Upper lobe of left lung (tissue), 6 donors: ENCODE measurements at regions not wholly inside any gene's neighbourhood (a gene's known extent, or its start where the extent isn't known, plus 50 kb on each side); places are given as distances from the start of the nearest gene placed in this dataset.
"Not testable (repeated sequence)": the region's sequence is repeated elsewhere in the genome, so short reads cannot be mapped to it uniquely, and the experiment has no call there.

Experiments
- ATAC-seq, 2 donors: fragments of 200-7000 bp; cut with Tn5 transposase; one replicate each; pipeline ENCODE4 v1.9.1; 2022; ENCODE audit warnings: mild to moderate bottlenecking in 2 of 2, moderate library complexity in 2 of 2; ENCODE audit not compliant: low FRiP score in 2 of 2
- DNase-seq, 2 donors: peaks; one replicate each; pipeline ENCODE4 v3.0.0-alpha.2; 2019 to 2020
- H3K27ac ChIP-seq, 4 donors: fragments of 200-600 bp; sonication (generic); one replicate each; pipeline ENCODE4 v1.5.1; 2016 to 2019
- H3K27me3 ChIP-seq, 4 donors: fragments of 200-600 bp; sonication (generic); one replicate each; pipeline ENCODE4 v1.5.1; 2017 to 2019
- H3K36me3 ChIP-seq, 4 donors: fragments of 200-600 bp; sonication (generic); one replicate each; pipeline ENCODE4 v1.5.1; 2016 to 2019
- H3K4me1 ChIP-seq, 4 donors: fragments of 200-600 bp; sonication (generic); one replicate each; pipeline ENCODE4 v1.5.1; 2018 to 2019
- H3K4me3 ChIP-seq, 4 donors: fragments of 200-600 bp; sonication (generic); one replicate each; pipeline ENCODE4 v1.5.1; 2017 to 2019; ENCODE audit warnings: mild to moderate bottlenecking in 2 of 4, moderate library complexity in 1 of 4
- H3K9me3 ChIP-seq, 4 donors: fragments of 200-600 bp; sonication (generic); one replicate each; pipeline ENCODE4 v1.5.1; 2018 to 2019
- CTCF ChIP-seq, 6 experiments: fragments of 450-650 bp in 4 of 6; fragments of 200-600 bp in 2 of 6; sonication (generic) in 2 of 6; IDR thresholded peaks; one replicate each; pipeline ENCODE4 v1.5.1; 2016 to 2019; ENCODE audit warnings: antibody characterized with exemption in 6 of 6
- EP300 ChIP-seq, 4 donors: sonication (generic); formaldehyde crosslinking; IDR thresholded peaks; one replicate each; pipeline ENCODE4 v1.5.1; 2017; ENCODE audit warnings: antibody characterized with exemption in 4 of 4, control low read depth in 2 of 4
- POLR2A ChIP-seq, 4 donors: fragments of 450-650 bp; IDR thresholded peaks; one replicate each; pipeline ENCODE4 v1.5.1; 2016 to 2017; ENCODE audit warnings: antibody characterized with exemption in 4 of 4, mild to moderate bottlenecking in 2 of 4
- POLR2AphosphoS5 ChIP-seq, 2 donors: sonication (generic); formaldehyde crosslinking; IDR thresholded peaks; one replicate each; pipeline ENCODE4 v1.5.1; 2017; ENCODE audit warnings: antibody characterized with exemption in 2 of 2
- WGBS, 2 donors: methylation state at CpG; one replicate each; pipeline ENCODE4 v1.1.5; 2017 to 2018; 5-methylcytosine and 5-hydroxymethylcytosine counted together
- donor health status: DM: no; HTN: no; CAD: no; lungs with moderate emphysema.
- donor health status: DM: no; HTN: yes; CAD: no; lungs with severe emphysema.

DNA sequence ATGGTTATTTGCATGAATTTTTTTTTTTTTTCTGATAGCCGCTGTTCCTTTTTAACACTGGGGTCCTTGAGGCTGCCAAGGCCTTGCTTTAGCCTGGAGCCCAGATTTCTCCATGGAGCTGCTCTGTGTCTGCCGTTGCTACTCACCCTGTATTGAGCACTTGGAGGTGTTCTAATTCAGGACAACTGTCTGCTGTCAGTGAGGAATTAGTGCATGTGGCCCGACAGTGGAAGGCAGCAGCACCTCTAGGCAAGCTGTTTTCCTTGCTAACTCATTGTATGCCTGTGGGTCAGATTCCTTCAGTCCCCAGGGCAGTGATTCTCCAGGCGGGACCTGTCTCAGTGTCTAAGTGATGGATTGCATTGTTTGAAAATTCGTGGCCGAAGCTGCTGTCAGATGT, 147.7 kb upstream of the DPP10 start:
- H3K4me3 ChIP-seq, result no peak overlapping the region
- 37 to 45% methylated on average over 6 of the region's 6 CpGs for WGBS, 2 donors
- ATAC-seq (no peak), DNase-seq (no peak)
- H3K4me1 ChIP-seq, result no peaks in the 10 kb centered on the region
- H3K9me3 ChIP-seq, result no peaks in the 10 kb centered on the region
- no peak overlapping the region for H3K27ac ChIP-seq
- H3K27me3 ChIP-seq, result no peaks in the 10 kb centered on the region
- no peaks in the 10 kb centered on the region for H3K36me3 ChIP-seq
- TF ChIP-seq POLR2AphosphoS5 (IDR thresholded peaks at IDR 0.05), result no peak
- TF ChIP-seq CTCF (IDR thresholded peaks at IDR 0.05), result no peak
- TF ChIP-seq EP300 (IDR thresholded peaks at IDR 0.05), result no peak
- TF ChIP-seq POLR2A (IDR thresholded peaks at IDR 0.05), result no peak

DNA sequence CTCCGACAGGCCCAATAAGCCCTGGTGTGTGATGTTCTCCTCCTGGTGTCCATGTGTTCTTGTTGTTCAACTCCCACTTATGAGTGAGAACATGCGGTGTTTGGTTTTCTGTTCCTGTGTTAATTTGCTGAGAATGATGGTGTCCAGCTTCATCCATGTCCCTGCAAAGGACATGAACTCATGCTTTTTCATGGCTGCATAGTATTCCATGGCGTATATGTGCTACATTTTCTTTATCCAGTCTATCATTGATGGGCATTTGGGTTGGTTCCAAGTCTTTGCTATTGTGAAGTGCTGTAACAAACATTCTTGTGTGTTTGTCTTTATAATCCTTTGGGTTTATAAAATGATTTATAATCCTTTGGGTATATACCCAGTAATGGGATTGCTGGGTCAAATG, 142.1 kb upstream of the DPP10 start:
- 88 to 98% methylated on average over 3 of the region's 3 CpGs for WGBS, 2 donors
- H3K4me1 ChIP-seq, H3K9me3 ChIP-seq, H3K4me3 ChIP-seq, H3K27me3 ChIP-seq, ATAC-seq, H3K27ac ChIP-seq, H3K36me3 ChIP-seq, DNase-seq: not testable (repeated sequence)

DNA sequence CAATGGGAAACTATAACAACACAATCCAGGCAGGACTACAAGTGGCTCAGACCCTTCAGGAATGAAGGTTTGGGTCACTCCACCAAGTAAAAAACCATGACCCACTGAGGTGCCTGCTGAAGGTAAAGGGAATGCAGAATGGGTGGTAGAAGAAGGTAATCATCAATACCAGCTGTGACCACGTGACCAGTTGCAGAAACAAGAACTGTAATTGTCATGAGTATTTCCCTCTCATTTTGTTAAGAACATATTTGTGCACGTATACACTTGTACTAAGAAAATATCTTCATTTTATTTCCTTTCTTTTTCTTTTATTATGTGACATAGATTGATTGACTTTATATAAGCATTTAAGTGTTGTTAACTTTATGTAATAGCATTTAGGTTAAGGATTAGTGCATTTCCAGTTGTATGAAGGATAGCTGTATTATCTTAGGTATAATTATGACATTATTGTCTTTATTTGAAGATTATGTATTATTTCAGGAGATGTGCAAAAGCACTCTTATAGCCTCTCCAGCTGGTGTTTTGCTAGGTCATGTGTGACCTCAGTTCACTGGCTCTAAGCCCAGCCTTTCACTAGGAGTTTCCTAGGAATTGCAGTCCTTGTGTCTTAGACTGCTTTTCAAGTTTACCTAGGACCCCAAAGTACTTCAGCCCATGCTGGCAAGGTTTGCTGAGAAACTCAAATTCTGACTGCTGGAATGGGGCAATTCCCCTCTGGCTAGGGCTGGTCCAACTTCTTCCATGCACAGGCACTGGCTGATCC, 125.7 kb upstream of the DPP10 start:
- ATAC-seq (no peak), DNase-seq (no peak)
- H3K36me3 ChIP-seq, result no peaks in the 10 kb centered on the region
- no peaks in the 10 kb centered on the region for H3K9me3 ChIP-seq
- TF ChIP-seq CTCF (IDR thresholded peaks at IDR 0.05) (no peak), POLR2A (IDR thresholded peaks at IDR 0.05) (no peak), EP300 (IDR thresholded peaks at IDR 0.05) (no peak), POLR2AphosphoS5 (IDR thresholded peaks at IDR 0.05) (no peak)
- no peak overlapping the region for H3K4me3 ChIP-seq
- H3K4me1 ChIP-seq, result no peaks in the 10 kb centered on the region
- WGBS, 2 donors, result 48 to 54% methylated on average over 2 of the region's 2 CpGs
- H3K27ac ChIP-seq, result no peak overlapping the region
- H3K27me3 ChIP-seq, result no peaks in the 10 kb centered on the region

DNA sequence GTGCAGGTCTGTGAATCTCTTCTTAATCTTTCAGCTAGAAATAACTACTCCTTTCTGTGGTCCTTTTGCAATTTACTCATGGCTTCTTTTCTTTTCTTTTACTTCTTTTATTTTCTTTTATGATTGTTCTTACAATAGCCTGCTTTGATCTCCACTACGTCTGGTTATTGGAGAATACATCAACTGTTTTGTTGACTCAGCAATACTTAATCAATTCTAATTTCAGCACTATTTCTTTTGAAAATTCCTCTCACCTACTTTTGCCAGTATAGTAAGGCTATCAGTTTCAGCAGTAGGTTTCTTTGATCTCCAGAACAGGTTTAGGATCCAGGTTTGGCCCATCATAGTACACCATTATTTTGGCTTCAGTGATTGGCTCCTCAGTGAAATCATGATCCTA, 111.8 kb upstream of the DPP10 start:
- 74 to 77% methylated on average over 1 of the region's 1 CpG for WGBS, 2 donors
- TF ChIP-seq CTCF (IDR thresholded peaks at IDR 0.05) (no peak), EP300 (IDR thresholded peaks at IDR 0.05) (no peak), POLR2AphosphoS5 (IDR thresholded peaks at IDR 0.05) (no peak), POLR2A (IDR thresholded peaks at IDR 0.05) (no peak)
- ATAC-seq, result no peak
- H3K27me3 ChIP-seq, result no peaks in the 10 kb centered on the region
- H3K36me3 ChIP-seq, result no peaks in the 10 kb centered on the region
- no peak for DNase-seq
- H3K4me3 ChIP-seq, result no peak overlapping the region
- H3K9me3 ChIP-seq, result no peaks in the 10 kb centered on the region
- no peak overlapping the region for H3K27ac ChIP-seq
- H3K4me1 ChIP-seq, result no peaks in the 10 kb centered on the region

GRCh38 chr2:114331934-114332333, 110.5 kb upstream of the DPP10 start:
- 86 to 90% methylated on average over 3 of the region's 3 CpGs for WGBS, 2 donors
- no peak for TF ChIP-seq POLR2AphosphoS5 (IDR thresholded peaks at IDR 0.05)
- TF ChIP-seq EP300 (IDR thresholded peaks at IDR 0.05), result no peak
- TF ChIP-seq CTCF (IDR thresholded peaks at IDR 0.05), result no peak
- no peak for TF ChIP-seq POLR2A (IDR thresholded peaks at IDR 0.05)

More at GRCh38 chr2:114331934-114332333, 110.5 kb upstream of the DPP10 start:
- H3K27ac ChIP-seq, result no peak overlapping the region
- no peaks in the 10 kb centered on the region for H3K4me1 ChIP-seq
- H3K36me3 ChIP-seq, result no peaks in the 10 kb centered on the region
- DNase-seq (no peak), ATAC-seq (no peak)
- H3K27me3 ChIP-seq, result no peaks in the 10 kb centered on the region
- H3K9me3 ChIP-seq, result no peaks in the 10 kb centered on the region
- no peak overlapping the region for H3K4me3 ChIP-seq
